ENCODE measurements at regions not wholly inside any gene's neighbourhood (a gene's known extent, or its start where the extent isn't known, plus 50 kb on each side); places are given as distances from the start of the nearest gene placed in this dataset.
A peak's percentile ranks its signal among the peaks of the same experiment; 100 is the strongest.

DNA sequence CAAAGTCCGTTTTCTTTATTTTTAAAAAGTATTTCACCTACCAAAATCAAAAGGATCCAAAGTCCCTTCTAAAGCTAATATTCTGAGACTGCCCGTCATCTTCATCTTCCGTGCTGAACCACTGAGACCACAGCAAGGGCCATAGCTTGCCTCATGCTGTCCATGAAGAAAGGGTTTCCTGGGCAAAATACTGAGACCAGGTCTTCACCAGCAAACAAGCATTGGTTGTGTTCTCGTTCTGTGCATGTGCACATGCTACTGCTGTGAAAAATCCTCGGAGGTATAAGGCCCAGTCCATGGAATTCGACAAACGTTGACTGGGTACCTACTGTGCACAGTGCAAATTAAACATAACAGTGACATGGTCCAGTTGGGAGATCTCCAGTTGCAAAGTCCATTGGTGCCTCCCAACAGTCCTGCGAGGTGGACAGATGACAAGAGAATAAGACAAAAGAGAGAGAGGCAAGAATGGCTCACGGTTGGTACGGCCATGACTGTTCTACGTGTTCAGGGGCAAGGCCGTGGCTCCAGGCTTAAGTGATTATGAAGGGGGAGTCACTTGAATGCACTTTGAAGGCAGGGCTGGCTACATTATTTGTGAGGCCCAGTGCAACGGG is 192.6 kb upstream of the GLI2 start (continued):
- TF ChIP-seq ZNF609 (CRISPR knock-in tag; IDR thresholded peaks at IDR 0.05; ENCODE audit: borderline replicate concordance): 0 out of 2 replicates have a peak, but pooled peaks have one; percentile 35
- TF ChIP-seq NR2F1 (CRISPR knock-in tag; IDR thresholded peaks at IDR 0.05): peak in 1 of 2 experiments; percentile 9; a peak in 1 of 4 replicates
- no peak for TF ChIP-seq ZNF547 (CRISPR knock-in tag; IDR thresholded peaks at IDR 0.05)
- peak; percentile 88; the same call in 1 of the 2 replicates for TF ChIP-seq MBD4 (IDR thresholded peaks at IDR 0.05; ENCODE audit: borderline replicate concordance, low read length)
- TF ChIP-seq RFXAP (CRISPR knock-in tag; IDR thresholded peaks at IDR 0.05; ENCODE audit: borderline replicate concordance): 0 out of 2 replicates have a peak, but pooled peaks have one; percentile 44
- TF ChIP-seq SIX4 (CRISPR knock-in tag; IDR thresholded peaks at IDR 0.05): peak; percentile 28; the same call in 1 of the 2 replicates
- TF ChIP-seq JUN (CRISPR knock-in tag; IDR thresholded peaks at IDR 0.05): peak; percentile 60; the same call in 1 of the 2 replicates
- TF ChIP-seq DMAP1 (CRISPR knock-in tag; IDR thresholded peaks at IDR 0.05): peak; percentile 64; the same call in 1 of the 2 replicates
- TF ChIP-seq TFDP1 (CRISPR knock-in tag; IDR thresholded peaks at IDR 0.05; ENCODE audit: borderline replicate concordance): peak; percentile 65; the same call in 1 of the 2 replicates
- TF ChIP-seq ZNF557 (CRISPR knock-in tag; IDR thresholded peaks at IDR 0.05): 0 out of 2 replicates have a peak, but pooled peaks have one; percentile 67
- peak; percentile 61; the same call in 1 of the 2 replicates for TF ChIP-seq SNAPC5 (CRISPR knock-in tag; IDR thresholded peaks at IDR 0.05; ENCODE audit: borderline replicate concordance)
- TF ChIP-seq ZNF232 (CRISPR knock-in tag; IDR thresholded peaks at IDR 0.05; ENCODE audit: borderline replicate concordance): no peak; the same call in 1 of the 2 replicates
- peak; percentile 36; the same call in 1 of the 2 replicates for TF ChIP-seq KDM2A (CRISPR knock-in tag; IDR thresholded peaks at IDR 0.05; ENCODE audit: borderline replicate concordance, low read depth)
- TF ChIP-seq, protein P1, sequence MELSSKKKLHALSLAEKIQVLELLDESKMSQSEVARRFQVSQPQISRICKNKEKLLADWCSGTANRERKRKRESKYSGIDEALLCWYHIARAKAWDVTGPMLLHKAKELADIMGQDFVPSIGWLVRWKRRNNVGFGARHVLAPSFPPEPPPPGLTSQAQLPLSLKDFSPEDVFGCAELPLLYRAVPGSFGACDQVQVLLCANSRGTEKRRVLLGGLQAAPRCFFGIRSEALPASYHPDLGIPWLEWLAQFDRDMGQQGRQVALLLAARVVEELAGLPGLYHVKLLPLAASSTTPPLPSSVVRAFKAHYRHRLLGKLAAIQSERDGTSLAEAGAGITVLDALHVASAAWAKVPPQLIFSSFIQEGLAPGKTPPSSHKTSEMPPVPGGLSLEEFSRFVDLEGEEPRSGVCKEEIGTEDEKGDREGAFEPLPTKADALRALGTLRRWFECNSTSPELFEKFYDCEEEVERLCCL (CRISPR knock-in tag; IDR thresholded peaks at IDR 0.05; ENCODE audit: borderline replicate concordance): no peak
- peak; percentile 89; the same call in 1 of the 2 replicates for TF ChIP-seq ARHGAP35 (CRISPR knock-in tag; IDR thresholded peaks at IDR 0.05; ENCODE audit: borderline replicate concordance)
- 0 out of 2 replicates have a peak, but pooled peaks have one; percentile 59 for TF ChIP-seq ZNF264 (CRISPR knock-in tag; IDR thresholded peaks at IDR 0.05)
- TF ChIP-seq ZNF205 (CRISPR knock-in tag; IDR thresholded peaks at IDR 0.05): no peak
- TF ChIP-seq ZNF12 (CRISPR knock-in tag; IDR thresholded peaks at IDR 0.05): peak; percentile 90
- TF ChIP-seq HOMEZ (CRISPR knock-in tag; IDR thresholded peaks at IDR 0.05; ENCODE audit: low read depth): peak; percentile 54; the same call in 1 of the 2 replicates
- TF ChIP-seq YEATS2 (CRISPR knock-in tag; IDR thresholded peaks at IDR 0.05; ENCODE audit: borderline replicate concordance): 0 out of 2 replicates have a peak, but pooled peaks have one; percentile 56
